Inferior parietal cortex (tissue), 1 donor: ENCODE measurements at regions not wholly inside any gene's neighbourhood (a gene's known extent, or its start where the extent isn't known, plus 50 kb on each side); places are given as distances from the start of the nearest gene placed in this dataset.

ENCODE experiments used
- DNase-seq: peaks from one replicate; pipeline ENCODE4 v3.0.0-alpha.2; 2016; ENCODE audit errors: extremely low spot score

DNA sequence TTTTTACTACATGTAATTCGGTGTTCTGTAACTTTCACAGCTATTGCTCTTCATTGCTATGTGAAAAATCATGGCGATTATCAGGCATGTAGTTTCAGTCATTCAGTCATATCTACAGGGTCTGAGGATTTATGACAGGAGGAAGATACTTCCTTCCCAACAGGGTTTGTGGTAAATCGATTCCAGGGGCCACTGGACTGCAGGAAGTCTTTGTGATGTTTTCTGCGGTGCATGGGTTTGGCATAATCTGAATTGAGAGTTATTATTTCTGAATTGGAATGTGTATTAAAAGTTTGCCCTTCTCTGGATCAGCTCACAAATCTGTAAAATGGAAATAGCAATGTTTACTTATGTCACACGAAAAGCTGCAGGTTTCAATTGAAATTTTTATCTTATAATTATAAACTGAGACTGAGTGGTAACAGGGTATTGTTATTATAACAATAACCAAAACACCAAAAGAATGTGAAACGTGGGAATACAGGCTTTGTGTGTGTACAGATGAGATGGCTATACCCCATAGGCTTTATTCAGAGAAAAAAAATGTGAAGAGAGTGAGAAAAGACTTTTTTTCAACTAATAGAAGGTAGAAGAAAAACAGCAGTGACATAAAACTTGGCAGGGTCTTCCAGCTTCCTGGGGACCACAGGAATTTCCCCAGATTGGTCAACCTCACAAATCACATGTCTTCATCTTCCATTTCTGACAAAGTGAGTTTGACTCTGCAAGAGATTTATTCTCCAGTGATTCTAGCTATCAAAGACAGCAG lies 307.7 kb upstream of the NFE2L3 start:
- DNase-seq, result no peak

- DNase-seq, result no peak
These were observed 306.5 kb upstream of the NFE2L3 start for GRCh38 chr7:25845464-25845863.

DNA sequence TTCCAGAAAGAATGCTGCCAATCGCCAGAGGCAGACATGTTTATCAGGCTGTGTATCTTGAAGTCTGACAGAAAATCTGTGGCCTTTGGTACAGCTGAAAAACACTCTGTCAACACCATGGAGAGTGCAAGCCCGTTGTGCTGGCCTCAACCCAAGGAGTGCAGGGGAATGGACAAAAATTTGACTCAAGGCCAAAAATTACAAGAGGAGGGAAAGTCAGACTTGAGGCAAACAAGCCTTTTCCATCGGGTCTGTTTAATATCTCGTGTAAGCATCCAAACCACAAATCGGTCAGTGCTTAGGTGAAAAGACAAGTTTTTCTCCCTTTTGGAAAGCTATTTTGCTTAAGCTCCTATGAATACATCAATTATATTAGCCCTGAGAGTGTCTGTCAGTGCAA lies 305.3 kb upstream of the NFE2L3 start:
- DNase-seq, result no peak

DNA sequence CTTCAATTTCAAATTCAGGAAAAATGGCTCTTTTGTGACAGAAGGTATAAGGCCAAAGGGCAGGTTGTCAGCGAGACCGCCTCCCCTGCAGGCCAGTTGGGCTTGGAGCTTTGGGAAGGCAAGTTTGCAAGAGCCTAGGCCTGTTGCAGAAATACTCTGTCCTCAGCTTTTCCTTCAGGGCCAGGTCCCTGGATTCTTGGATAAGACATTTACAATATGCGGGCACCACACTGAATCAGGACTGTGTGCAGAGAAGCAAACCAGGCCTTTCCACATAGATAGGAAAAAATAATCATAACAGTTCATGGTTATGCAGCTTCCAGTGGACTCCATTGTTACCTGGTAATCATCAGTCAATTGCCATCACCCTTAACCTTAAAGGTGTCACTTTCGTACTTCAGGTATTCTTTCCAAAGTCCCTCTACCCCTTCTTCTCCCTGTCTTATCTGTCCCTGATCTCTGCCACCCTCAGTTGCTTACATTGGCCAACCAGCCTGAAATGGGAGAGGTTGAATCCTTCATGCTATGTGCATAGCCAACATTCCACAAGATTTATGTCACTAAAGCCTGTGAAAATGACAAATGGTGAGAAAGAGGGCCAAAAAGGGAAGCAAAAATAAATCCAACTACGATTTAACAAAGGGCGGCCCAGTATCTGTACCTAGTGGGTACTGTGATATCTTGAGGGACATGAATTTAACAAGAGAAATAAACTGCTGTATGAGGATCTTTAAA lies 304.5 kb upstream of the NFE2L3 start:
- no peak for DNase-seq

- no peak for DNase-seq
These were observed 302.4 kb upstream of the NFE2L3 start for GRCh38 chr7:25849500-25850184.

GRCh38 chr7:25850216-25850615 lies 301.8 kb upstream of the NFE2L3 start:
- DNase-seq, result no peak

GRCh38 chr7:25850735-25851134 lies 301.3 kb upstream of the NFE2L3 start:
- DNase-seq, result no peak

DNA sequence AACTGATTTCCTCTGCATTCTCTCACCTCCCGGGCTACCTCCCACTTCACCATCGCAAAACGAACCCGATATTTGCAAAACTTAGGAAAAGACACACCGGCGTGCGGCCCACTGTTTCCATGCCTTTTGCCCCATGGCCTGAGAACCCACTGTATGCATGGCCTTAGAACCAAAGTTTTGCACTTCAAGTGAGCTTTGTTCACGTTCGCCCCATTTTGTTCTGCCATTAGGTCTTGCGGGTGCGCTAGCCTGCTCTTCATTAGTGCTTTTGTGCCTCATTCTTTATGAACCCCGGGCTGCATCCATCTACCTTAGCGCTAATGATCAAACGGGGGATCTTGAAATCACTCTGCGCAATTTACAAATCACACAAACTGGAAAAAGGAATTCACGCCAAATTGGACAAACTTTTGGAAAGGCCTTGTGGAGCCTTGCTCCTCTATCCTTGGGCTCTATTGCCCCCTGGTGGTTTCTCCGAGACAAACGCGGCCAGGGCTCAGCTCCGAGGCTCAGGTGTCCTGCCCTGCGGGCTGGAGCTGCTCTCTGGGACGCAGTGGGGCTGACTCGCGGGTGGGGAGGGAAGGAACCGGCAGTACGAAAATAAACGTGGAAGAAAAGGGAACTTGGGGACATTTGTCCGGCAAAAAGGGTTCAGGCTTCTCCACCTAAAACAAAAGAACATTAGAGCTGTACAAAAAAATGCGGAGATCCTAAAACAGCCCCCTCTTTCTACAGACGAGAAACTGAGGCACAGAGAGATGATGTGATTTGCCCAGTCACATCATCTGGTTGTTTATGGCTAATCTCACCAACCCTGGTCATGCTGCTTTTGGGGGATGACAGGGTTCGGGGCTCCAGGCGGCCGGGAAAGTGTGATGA lies 300.4 kb upstream of the NFE2L3 start:
- DNase-seq, result peak; percentile 94

GRCh38 chr7:25852211-25852938 lies 299.6 kb upstream of the NFE2L3 start:
- no peak for DNase-seq

DNA sequence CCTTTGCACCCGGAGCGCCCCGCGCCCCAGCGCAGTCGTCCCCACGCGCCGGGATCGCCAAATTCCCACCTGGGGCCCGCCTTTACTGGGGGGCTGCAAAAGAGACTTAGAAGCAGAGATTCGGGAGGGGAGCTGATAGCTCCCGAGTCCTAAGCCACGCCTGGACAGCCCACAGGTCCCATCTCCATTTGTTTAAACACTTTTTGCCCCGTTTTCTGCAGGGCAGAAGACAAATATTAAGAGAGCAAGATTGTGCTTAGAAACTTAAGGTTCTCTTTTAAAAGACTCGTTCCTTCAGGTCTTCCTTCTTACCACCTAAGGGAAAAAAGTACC lies 299.1 kb upstream of the NFE2L3 start:
- DNase-seq, result no peak

GRCh38 chr7:25853314-25853713 lies 298.7 kb upstream of the NFE2L3 start:
- DNase-seq, result no peak

- no peak for DNase-seq
These were observed 297.9 kb upstream of the NFE2L3 start for GRCh38 chr7:25854059-25854458.

DNA sequence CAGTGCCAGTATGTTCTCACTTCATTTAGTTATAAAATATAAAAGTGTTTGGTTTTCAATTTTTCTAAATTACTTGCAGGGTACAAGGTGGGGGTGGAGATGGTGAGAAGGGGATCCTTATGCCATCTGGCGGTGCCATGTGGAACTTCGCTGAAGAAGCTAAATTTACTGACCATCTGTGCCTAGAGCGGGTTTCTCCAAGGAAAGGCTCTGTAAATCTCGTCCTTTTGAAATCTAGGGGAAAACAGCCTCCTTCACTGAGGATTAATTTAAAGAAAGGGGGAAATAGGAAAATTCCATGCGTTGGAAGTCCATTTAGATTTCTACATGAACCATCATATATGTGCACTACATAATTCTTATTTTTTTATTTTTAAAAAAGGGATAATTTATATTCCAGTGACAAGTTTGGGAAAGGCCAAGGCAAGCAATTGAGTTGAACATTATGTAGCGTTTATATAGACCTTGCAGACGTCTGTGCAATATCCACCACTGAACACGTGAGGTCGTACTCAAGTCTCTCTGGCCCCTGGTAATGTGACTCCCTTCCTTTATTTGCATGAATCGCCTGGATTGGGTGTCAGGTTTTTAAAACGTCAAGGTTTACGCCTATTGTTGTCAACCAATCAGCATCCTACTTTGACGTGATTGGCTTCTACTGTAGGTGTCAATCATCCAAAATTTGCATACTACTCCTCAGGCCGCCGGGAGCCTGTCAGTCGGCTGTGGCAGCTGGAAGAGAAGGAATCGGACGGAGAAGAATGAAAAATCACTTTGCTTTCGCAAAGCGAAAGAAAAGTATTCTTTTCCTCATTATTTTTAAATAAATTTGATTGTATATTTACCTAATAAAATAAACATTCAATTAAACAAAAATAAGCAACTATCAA lies 297.1 kb upstream of the NFE2L3 start:
- DNase-seq, result peak; percentile 79

DNA sequence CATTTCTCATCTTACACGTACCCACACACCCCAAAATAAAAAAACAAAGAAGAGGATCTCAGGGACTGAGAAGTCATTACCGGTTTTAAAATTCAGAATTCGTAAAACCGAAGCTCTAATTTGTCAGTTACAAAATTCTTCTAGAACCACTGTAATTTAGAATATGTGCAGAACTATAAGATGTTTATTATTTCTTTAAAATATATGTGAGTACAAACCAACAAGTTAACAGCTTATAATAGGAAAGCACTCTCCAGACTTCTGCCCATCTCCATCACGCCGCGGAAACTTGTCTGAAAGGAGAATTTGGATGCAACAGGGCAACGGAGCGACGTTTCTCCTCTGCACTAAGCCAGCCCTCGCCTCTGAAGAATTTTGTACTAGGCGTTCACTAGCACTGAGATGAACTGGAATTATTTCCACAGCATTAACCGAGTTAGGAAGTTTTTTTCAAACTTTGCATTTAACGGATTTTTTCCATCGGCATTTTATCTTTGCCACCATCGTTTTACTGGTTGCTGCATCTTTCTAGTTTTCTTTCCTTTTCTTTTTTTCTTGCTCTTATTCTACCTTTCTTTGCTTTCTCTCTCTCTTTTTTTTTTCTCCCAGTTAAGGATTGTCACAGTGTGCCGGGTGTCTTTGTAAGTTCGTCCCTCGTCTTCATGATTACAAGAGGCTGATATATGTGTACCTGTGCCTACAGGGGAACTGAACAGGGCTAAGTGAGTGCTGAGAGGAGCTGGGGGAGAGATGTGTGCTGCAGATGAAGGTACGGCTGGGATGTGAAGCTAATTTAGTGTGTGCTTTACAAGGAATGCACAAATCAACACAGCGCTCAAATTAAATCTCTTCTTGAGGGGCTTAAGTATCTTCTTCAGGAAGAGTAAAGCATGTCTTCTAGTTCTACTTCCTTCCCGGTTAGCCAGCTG lies 295.9 kb upstream of the NFE2L3 start:
- no peak for DNase-seq

- no peak for DNase-seq
These were observed 294.5 kb upstream of the NFE2L3 start for GRCh38 chr7:25857376-25858067.

- DNase-seq, result no peak
These were observed 293.8 kb upstream of the NFE2L3 start for GRCh38 chr7:25858200-25858524.

DNA sequence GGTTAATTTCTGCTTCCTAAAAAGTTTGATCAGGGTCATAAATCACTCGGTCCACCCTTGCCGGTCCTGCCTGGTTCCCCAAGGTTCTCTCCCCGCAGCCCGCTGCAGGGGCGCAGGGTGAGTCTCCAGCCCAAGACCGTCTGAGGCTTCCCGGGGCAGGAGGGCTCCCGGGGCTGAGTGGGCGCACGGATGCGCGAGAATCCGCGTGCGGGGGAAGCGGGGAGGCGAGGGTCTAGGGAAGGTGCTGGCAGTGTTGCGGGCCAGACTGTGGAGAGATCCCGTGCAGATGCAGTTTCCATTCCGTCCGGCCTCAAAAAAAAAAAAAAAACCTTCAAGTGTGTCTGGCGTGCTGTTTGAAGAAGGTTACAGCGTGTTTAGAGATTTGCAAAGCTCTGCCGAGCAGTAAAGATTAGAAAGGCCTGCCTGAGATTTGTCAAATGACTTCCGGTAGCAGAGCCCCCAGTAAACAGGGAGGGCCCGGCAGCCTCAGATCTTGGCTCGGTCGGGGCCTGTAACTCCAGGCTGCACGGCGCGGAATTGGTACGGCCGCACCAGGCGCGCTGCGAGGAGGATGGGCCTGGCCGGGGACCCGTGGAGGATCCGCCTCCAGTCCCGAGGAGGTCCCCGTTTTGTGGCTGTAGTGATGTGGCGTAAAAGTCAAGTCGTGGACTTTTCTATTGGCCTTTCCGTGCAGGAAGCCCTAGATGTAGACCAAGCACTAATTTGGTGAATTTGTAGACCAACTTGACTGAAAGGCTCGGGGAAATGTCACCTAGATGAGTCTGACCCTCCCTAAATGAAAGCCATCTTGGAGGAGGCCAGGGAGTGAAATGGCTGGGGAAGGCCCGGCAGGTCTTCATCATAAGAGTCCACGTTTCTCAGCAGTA lies 293.2 kb upstream of the NFE2L3 start:
- DNase-seq, result no peak
